ENCODE measurements at regions not wholly inside any gene's neighbourhood (a gene's known extent, or its start where the extent isn't known, plus 50 kb on each side); places are given as distances from the start of the nearest gene placed in this dataset.
"Not testable (repeated sequence)": the region's sequence is repeated elsewhere in the genome, so short reads cannot be mapped to it uniquely, and the experiment has no call there.

- no peak for DNase-seq (ENCODE audit: low read depth in 3 of 3)
Measured at GRCh38 chr12:11539156-11539555, 110.3 kb upstream of the ETV6 start.

DNA sequence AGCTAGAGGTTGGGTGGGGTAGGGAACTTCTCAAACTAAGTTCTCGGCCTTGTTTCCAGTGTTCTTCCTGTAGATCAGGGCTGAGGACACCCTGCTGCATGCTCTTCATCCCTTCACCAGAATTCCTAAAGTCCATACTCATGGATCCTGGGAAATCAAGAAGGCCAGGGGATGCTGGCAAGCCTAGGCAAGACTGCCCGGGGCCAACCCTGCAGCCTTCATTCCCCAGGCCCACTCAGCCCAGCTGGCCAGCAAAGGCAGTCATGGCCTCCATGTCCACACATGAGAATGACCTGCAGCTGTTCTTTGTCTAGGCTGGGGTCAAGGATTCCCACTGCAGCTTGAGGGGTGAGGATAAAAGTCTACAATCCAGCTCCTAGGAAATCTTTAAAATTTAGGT lies 109.3 kb upstream of the ETV6 start:
- no peak for DNase-seq (ENCODE audit: low read depth in 3 of 3)

DNA sequence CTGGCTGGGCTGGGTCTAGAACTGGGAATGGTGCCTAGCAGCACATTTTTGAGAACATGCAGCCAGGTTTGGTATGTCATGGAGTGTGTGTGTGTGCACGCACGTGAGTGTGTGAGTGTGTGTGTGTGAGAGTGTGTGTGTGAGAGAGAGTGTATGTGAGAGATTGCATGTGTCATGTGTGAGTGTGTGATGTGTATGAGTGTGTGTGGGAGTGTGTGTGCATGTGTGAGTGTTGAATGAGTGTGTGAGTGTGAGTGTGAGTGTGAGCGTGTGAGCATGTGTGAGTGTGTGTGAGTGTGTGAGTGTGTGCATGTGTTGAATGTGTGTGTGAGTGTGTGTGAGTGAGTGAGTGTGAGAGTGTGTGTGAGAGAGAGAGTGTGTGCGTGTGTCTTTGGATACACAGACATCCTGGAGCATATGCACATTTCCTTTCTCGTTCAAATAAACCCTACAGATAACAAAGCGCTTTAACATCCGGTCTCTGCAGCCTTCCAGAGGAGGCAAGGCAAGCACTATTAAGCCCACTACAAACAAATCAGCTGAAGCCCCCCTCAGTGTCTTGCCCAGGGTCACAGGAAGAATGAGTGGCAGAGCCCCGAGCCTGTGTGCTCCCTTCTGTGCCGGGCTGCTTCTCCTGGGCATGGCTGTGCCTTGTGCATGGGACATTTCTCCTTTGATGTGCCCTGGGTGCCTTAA lies 108.7 kb upstream of the ETV6 start:
- no peak for DNase-seq (ENCODE audit: low read depth in 3 of 3)

GRCh38 chr12:11542599-11542998 lies 106.9 kb upstream of the ETV6 start:
- DNase-seq (ENCODE audit: low read depth in 3 of 3), result no peak

DNA sequence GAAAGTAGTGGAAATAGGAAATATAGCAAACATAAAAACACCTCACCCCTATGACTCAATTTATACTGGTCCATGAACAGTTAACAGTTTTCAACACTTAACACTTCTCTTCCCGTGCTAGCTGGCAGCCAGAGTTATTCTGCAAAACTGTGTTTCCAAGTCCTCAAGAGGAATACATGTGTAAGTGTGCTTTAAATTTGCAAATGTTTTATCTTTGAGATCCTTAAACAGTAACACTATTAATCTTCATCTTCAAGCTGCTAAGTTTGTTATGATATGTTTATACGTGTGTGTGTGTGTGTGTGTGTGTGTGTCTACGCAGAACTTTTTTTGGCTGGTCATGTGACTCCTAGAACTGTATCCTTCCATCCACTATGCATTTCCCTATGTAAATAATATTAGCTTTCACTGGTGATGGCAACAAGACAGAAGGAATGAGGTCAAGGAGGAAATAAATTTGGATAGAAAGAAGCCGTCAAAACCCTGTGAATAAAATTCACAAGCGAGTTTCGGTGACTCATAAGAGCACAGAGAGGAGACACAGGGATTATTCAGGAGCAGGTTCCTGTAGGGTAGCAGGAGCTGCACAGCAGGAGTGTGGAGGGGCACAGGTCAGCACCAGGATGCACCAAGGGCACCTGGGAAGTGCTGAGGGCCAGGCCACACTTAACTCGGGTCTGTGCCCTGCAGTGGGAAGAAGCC lies 105.9 kb upstream of the ETV6 start:
- DNase-seq (ENCODE audit: low read depth in 3 of 3), result no peak

DNA sequence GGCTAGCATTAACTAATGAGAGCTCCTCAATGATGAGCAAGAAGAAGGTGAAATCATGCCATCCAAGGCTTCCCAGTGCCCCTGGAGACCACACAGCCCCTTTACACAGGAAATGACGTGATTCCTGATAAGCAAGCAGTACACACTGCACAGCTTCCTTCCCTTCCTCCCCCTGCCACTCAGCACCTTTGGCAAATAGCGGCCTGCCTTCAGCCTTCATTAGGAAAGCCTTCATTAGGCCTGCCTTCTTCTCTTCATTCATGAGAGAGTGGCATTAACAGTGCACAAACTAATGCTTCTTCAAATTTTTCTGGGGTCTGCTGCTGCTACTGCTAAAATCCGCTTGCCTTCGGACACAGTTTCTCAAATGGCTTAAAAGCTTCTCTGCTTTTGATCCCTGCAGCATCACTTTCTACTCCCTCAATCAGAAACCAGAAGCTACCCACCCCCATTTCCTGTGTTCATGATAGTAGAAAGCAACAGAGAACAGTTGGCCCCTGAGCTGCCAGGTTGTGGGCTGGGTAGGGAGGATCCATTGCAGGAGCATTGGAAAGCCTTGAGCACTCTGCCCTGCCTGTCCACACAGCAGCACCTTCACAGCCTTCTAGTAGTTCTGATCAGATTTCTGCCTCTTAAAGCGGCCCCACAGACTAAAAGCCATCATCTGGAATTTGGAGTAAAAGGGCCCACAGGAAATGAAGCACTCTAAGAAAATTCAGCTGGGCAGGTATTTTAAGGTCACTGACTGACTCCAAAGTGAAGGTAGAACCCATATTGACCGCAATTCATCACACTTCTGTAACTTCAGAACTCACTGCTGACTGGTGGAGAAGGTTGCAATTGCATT lies 103.8 kb upstream of the ETV6 start:
- peak; percentile 10 to 30 (median 22) for DNase-seq (ENCODE audit: low read depth in 3 of 3)

DNA sequence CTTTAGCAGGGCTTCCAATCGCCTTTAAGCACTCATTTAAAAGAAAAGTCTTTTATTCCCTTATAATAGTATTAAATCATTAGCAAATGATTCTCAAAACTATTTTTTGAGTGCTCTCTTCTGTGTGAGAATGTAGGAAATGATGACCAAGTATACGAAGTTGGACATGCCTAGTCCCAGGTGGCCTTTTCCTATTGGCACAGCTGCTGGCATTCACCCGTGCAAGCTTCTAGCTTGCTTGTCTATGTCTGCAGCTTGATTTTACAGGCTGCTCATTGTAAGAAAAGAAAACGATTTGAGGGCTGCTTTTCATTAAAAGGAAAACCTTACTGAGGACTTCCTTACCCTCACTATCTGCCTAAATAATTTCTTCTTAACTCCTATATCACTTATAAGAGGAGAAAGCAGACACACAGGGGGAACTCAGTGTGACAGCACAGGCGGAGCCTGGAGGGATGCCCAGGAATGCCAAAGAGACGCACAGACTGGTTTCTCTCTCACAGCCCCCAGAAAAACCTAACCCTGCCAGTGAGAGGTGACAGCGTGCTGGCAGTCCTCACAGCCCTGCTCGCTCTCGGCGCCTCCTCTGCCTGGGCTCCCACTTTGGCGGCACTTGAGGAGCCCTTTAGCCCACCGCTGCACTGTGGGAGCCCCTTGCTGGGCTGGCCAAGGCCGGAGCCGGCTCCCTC lies 102.7 kb upstream of the ETV6 start:
- DNase-seq (ENCODE audit: low read depth in 3 of 3), result not testable (repeated sequence)

DNA sequence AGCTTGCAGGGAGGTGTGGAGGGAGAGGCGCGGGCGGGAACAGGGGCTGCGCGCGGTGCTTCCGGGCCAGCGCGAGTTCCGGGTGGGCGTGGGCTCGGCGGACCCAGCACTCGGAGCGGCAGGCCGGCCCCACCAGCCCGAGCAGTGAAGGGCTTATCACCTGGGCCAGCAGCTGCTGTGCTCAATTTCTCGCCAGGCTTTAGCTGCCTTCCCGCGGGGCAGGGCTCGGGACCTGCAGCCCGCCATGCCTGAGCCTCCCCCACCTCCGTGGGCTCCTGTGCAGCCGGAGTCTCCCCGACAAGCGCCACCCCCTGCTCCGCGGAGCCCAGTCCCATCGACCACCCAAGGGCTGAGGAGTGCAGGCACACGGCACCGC lies 102.2 kb upstream of the ETV6 start:
- DNase-seq (ENCODE audit: low read depth in 3 of 3), result not testable (repeated sequence)

DNA sequence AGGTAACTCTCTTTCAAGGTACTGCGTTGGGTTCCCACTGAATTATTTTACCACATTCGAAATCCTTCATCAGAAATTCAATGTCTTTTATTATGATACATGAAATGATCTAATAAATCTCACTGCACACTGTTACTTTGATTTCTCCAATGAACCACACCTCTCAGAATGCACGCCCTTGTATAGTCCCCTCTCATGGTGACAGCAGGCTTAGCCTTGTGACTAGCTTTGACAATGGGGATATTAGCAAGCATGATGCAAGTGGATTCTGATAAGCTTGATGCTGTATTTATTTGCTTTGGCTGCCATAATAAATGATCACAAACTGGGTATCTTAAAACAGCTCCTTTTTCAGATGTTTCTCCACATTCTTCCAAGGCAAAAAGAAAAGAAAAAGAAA lies 100.4 kb upstream of the ETV6 start:
- DNase-seq (ENCODE audit: low read depth in 3 of 3), result no peak

GRCh38 chr12:11553871-11554533 lies 95.5 kb upstream of the ETV6 start:
- DNase-seq (ENCODE audit: low read depth in 3 of 3), result peak in 1 of 3 donors; percentile 46

DNA sequence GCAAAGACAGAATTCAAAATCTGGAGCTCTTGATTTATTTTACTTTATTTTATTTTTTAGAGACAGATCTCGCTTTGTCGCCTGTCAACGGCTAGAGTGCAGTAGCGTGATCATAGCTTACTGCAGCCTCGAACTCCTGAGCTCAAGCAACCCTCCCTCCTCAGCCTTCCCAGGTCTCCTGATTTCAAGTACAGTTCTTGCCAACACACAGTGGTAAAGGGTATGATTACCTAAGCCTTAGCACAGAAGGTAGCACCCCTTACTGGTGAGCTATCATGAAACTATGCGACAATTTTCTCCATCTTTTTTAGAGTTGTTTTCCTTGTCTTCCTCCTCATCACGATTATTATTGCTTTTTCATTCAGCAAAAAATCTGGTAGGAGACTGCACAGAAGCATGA lies 94.3 kb upstream of the ETV6 start:
- DNase-seq (ENCODE audit: low read depth in 3 of 3), result no peak

- no peak for DNase-seq (ENCODE audit: low read depth in 3 of 3)
Measured at GRCh38 chr12:11555743-11556625, 93.5 kb upstream of the ETV6 start.

GRCh38 chr12:11556682-11557081 lies 92.8 kb upstream of the ETV6 start:
- no peak for DNase-seq (ENCODE audit: low read depth in 3 of 3)

DNA sequence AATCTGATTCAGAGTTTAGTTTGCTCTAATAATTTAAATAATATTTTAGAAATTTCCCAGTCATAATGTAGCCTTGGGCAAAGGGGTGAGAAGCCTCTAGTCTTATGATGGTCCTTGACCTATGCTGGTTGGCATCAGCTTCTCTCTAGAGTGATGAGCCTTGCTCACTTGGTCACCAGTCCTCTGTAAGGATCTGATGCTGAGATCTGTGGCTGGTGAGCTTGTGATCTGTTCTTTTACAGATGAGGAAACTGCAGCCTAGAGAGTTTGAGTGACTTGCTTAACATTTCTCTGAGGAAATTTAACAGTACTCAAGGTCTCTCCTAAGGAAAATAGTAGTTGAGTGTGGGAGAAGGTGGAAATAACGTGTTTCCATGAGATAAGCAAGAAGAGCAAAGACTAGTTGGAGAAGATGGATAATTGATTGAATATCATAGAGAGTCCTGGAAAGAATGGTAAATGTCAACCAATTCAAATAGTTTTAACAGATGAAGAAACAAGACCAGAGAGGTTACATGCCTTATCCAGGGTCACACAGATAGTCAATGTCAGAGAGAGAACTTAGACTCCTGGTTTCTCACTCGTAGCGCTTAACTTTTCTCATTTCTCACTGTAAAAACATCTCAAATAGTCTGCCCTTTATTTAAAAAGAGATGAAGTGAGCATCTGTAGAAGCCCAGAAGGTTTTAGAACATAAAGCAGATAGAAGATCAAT lies 89.7 kb upstream of the ETV6 start:
- DNase-seq (ENCODE audit: low read depth in 3 of 3), result no peak

GRCh38 chr12:11561411-11561810 lies 88.1 kb upstream of the ETV6 start:
- DNase-seq (ENCODE audit: low read depth in 3 of 3), result no peak

- DNase-seq (ENCODE audit: low read depth in 3 of 3), result no peak
Measured at GRCh38 chr12:11563785-11564739, 85.4 kb upstream of the ETV6 start.

GRCh38 chr12:11564984-11565651 lies 84.4 kb upstream of the ETV6 start:
- no peak for DNase-seq (ENCODE audit: low read depth in 3 of 3)

DNA sequence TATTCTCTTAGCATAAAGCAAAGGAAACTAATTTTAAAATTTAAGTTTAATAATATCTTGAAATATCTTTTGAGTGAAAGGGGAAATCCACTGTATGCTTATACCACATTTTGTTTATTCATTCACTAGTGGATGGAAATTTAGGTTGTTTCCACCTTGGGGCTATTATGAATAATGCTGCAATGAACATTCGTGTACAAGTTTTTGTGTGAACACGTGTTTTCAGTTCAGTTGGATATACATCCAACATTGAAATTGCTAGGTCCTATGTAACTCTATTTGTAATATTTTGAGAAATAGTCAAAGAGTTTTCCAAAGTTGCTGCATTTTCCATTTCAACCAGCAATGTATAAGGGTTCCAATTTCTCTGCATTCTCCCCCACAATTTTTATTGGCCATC lies 83.7 kb upstream of the ETV6 start:
- no peak for DNase-seq (ENCODE audit: low read depth in 3 of 3)

Measured in stimulated activated CD4-positive, alpha-beta T cell treated with anti-CD3 and anti-CD28 coated beads, TNF-alpha, amount 100 ng/mL, for 48 hours (primary cell).